Activated CD8-positive, alpha-beta T cell treated with anti-CD3 and anti-CD28 coated beads for 36 hours (primary cell): ENCODE measurements at regions not wholly inside any gene's neighbourhood (a gene's known extent, or its start where the extent isn't known, plus 50 kb on each side); places are given as distances from the start of the nearest gene placed in this dataset.

Experiments
- ATAC-seq: fragments of 200-7000 bp; cut with Tn5 transposase; one replicate; pipeline ENCODE4 v1.10.0; 2021; ENCODE audit warnings: mild to moderate bottlenecking, moderate library complexity
- CTCF ChIA-PET: fragments of 350-600 bp; sonication (Branson Sonifier 250); formaldehyde crosslinking; loops from one replicate; lab custom pipeline; 2021; ENCODE audit warnings: antibody characterized with exemption; lab: Charles Lee
- POLR2A ChIA-PET: fragments of 350-600 bp; sonication (Branson Sonifier 250); formaldehyde crosslinking; loops from one replicate; lab custom pipeline; 2021; ENCODE audit warnings: antibody characterized with exemption; lab: Charles Lee
- DNase-seq: peaks from one replicate; pipeline ENCODE4 v3.0.0-alpha.2; 2020
- H3K27ac Mint-ChIP-seq: one replicate; pipeline ENCODE4 v1.8.0; 2021; ENCODE audit warnings: mild to moderate bottlenecking, mixed read lengths
- H3K27me3 Mint-ChIP-seq: one replicate; pipeline ENCODE4 v1.8.0; 2021; ENCODE audit warnings: mixed read lengths
- H3K36me3 Mint-ChIP-seq: one replicate; pipeline ENCODE4 v1.8.0; 2021; ENCODE audit warnings: low read depth, mixed read lengths
- H3K4me1 Mint-ChIP-seq: one replicate; pipeline ENCODE4 v1.8.0; 2021; ENCODE audit warnings: low read depth, mixed read lengths
- H3K4me3 Mint-ChIP-seq: one replicate; pipeline ENCODE4 v1.8.0; 2021; ENCODE audit warnings: mild to moderate bottlenecking, moderate library complexity, mixed read lengths
- H3K9me3 Mint-ChIP-seq: one replicate; pipeline ENCODE4 v1.8.0; 2021; ENCODE audit warnings: mixed read lengths
- intact Hi-C: fragments of 100-400 bp; cut with micrococcal nuclease; formaldehyde crosslinking; loops from one replicate; pipeline ENCODE4 v1.10.0; 2022
- TF ChIP-seq, protein P1 (sequence below): fragments of 200-600 bp; IDR thresholded peaks from one replicate; pipeline ENCODE4 v1.8.0; 2022; ENCODE audit warnings: antibody characterized with exemption, mild to moderate bottlenecking

- no peak overlapping the region for H3K27ac Mint-ChIP-seq
- H3K27me3 Mint-ChIP-seq, result peaks cover 4% of the 10 kb centered on the region
- POLR2A ChIA-PET, result no interaction called here
- DNase-seq, result no peak
- H3K4me1 Mint-ChIP-seq, result no peaks in the 10 kb centered on the region
- no peaks in the 10 kb centered on the region for H3K9me3 Mint-ChIP-seq
- ATAC-seq, result no peak
- TF ChIP-seq, protein P1, sequence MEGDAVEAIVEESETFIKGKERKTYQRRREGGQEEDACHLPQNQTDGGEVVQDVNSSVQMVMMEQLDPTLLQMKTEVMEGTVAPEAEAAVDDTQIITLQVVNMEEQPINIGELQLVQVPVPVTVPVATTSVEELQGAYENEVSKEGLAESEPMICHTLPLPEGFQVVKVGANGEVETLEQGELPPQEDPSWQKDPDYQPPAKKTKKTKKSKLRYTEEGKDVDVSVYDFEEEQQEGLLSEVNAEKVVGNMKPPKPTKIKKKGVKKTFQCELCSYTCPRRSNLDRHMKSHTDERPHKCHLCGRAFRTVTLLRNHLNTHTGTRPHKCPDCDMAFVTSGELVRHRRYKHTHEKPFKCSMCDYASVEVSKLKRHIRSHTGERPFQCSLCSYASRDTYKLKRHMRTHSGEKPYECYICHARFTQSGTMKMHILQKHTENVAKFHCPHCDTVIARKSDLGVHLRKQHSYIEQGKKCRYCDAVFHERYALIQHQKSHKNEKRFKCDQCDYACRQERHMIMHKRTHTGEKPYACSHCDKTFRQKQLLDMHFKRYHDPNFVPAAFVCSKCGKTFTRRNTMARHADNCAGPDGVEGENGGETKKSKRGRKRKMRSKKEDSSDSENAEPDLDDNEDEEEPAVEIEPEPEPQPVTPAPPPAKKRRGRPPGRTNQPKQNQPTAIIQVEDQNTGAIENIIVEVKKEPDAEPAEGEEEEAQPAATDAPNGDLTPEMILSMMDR, result no peak
- intact Hi-C loops, result no loop called here
- H3K36me3 Mint-ChIP-seq, result no peaks in the 10 kb centered on the region
- no peak overlapping the region for H3K4me3 Mint-ChIP-seq
- CTCF ChIA-PET, result no interaction called here
Observed at GRCh38 chr12:5264006-5264405, 167.9 kb upstream of the NTF3 start.

GRCh38 chr12:5267603-5268423, 164.1 kb upstream of the NTF3 start:
- ChIA-PET CTCF (no interaction called here), POLR2A (interaction anchor here (1.0 kb wide), 1 partner anchor 10 kb away, joined by 4 read pairs; no protein-coding TSS in a partner anchor)
- TF ChIP-seq, protein P1, result no peak
- peaks cover 4% of the 10 kb centered on the region for H3K4me1 Mint-ChIP-seq
- no peak overlapping the region for H3K4me3 Mint-ChIP-seq
- intact Hi-C loops, result no loop called here
- no peak overlapping the region for H3K27ac Mint-ChIP-seq
- no peaks in the 10 kb centered on the region for H3K36me3 Mint-ChIP-seq
- no peaks in the 10 kb centered on the region for H3K9me3 Mint-ChIP-seq
- ATAC-seq (no peak), DNase-seq (no peak)
- peaks cover 4% of the 10 kb centered on the region for H3K27me3 Mint-ChIP-seq

- peaks cover 4% of the 10 kb centered on the region for H3K4me1 Mint-ChIP-seq
- H3K27me3 Mint-ChIP-seq, result peaks cover 4% of the 10 kb centered on the region
- no peak for DNase-seq
- CTCF ChIA-PET, result no interaction called here
- H3K4me3 Mint-ChIP-seq, result no peak overlapping the region
- H3K27ac Mint-ChIP-seq, result no peak overlapping the region
- H3K9me3 Mint-ChIP-seq, result no peaks in the 10 kb centered on the region
- POLR2A ChIA-PET, result no interaction called here
- no peaks in the 10 kb centered on the region for H3K36me3 Mint-ChIP-seq
- TF ChIP-seq, protein P1, result no peak
- intact Hi-C loops, result no loop called here
- no peak for ATAC-seq
Observed at GRCh38 chr12:5268424-5269210, 163.3 kb upstream of the NTF3 start.

DNA sequence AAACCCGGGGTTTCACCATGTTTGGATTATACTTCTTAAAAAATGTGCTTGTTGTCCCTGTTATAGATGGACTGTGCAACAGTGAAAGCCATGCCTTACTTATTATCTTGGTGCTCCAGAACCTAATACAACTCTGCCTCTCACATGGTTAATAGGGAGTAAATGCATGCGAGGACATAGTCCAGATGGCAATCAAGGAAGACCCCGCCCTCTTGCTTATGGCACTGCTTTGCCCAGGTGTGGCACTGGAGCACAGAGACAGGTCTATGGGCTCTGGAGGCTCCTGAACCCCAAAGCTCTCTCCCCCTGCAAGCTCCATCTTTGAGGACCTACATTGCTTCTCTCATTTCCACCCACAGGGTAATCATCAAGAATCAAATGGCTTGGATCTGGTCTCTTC, 162.1 kb upstream of the NTF3 start:
- POLR2A ChIA-PET, result no interaction called here
- no peak for ATAC-seq

More for the DNA sequence above, 162.1 kb upstream of the NTF3 start:
- no peaks in the 10 kb centered on the region for H3K9me3 Mint-ChIP-seq
- H3K36me3 Mint-ChIP-seq, result no peaks in the 10 kb centered on the region
- intact Hi-C loops, result no loop called here
- TF ChIP-seq, protein P1, result no peak
- DNase-seq, result no peak
- CTCF ChIA-PET, result no interaction called here
- peaks cover 4% of the 10 kb centered on the region for H3K27me3 Mint-ChIP-seq
- H3K4me1 Mint-ChIP-seq, result peaks cover 5% of the 10 kb centered on the region
- no peak overlapping the region for H3K27ac Mint-ChIP-seq
- H3K4me3 Mint-ChIP-seq, result no peak overlapping the region
